ENCODE measurements at regions not wholly inside any gene's neighbourhood (a gene's known extent, or its start where the extent isn't known, plus 50 kb on each side); places are given as distances from the start of the nearest gene placed in this dataset.

GRCh38 chr13:34087791-34088190 lies 269.8 kb downstream of the RFC3 start:
- Histone ChIP-seq H3K9me3 (ENCODE audit: control insufficient read depth, insufficient read depth, low read length) (peaks cover 2% of the 10 kb centered on the region; the same call in 1 of the 2 replicates), H2AFZ (replicated peaks; ENCODE audit: low read length, poor library complexity) (no peak overlapping the region), H2BK20ac (ENCODE audit: low read depth, low read length) (no peak overlapping the region), H3K4me3 (ENCODE audit: insufficient read depth, low read depth, low read length) (no peak overlapping the region), H2AK5ac (ENCODE audit: low read depth, low read length) (no peak overlapping the region), H3K23ac (ENCODE audit: low read depth, low read length) (no peak overlapping the region), H4K91ac (ENCODE audit: insufficient read depth, low read depth, low read length) (no peak overlapping the region), H3K79me1 (ENCODE audit: low read depth in 1 of 2, low read length in 2 of 2) (no peaks in the 10 kb centered on the region), H3K9ac (ENCODE audit: low read depth, low read length) (no peak overlapping the region), H3K18ac (ENCODE audit: low read depth, low read length) (no peak overlapping the region), H3K14ac (replicated peaks; ENCODE audit: low read depth, low read length) (no peak overlapping the region), H3K4ac (ENCODE audit: low read depth, low read length) (no peak overlapping the region), H2BK5ac (ENCODE audit: low read depth, low read length, poor library complexity, severe bottlenecking) (no peak overlapping the region), H2BK120ac (ENCODE audit: low read depth, low read length) (no peak overlapping the region), H4K20me1 (ENCODE audit: insufficient read depth, low read length) (no peaks in the 10 kb centered on the region), H3K36me3 (ENCODE audit: control insufficient read depth, insufficient read depth, low read length) (no peaks in the 10 kb centered on the region), H2AK9ac (replicated peaks; ENCODE audit: low read depth, low read length, poor library complexity) (no peak overlapping the region), H3K4me1 (ENCODE audit: control insufficient read depth, insufficient read depth, low read length) (no peaks in the 10 kb centered on the region), H4K8ac (ENCODE audit: low read depth in 2 of 2, low read length in 2 of 2) (no peak overlapping the region), H2BK15ac (ENCODE audit: low read depth, low read length) (no peak overlapping the region), H4K5ac (ENCODE audit: low read depth, low read length) (no peak overlapping the region), H3K27ac (ENCODE audit: insufficient read depth, low read length) (no peak overlapping the region), H3K56ac (ENCODE audit: extremely low read depth, insufficient read depth, low read length) (no peak overlapping the region), H3K27me3 (ENCODE audit: control insufficient read depth, insufficient read depth, low read length) (no peaks in the 10 kb centered on the region), H3K4me2 (ENCODE audit: low read depth, low read length) (no peak overlapping the region), H3K9me1 (ENCODE audit: insufficient read depth, low read length) (no peaks in the 10 kb centered on the region)
- intact Hi-C loops (cut with micrococcal nuclease): no loop called here
- dilution Hi-C loops (cut with HindIII; ENCODE audit: low sequenced_read_pairs, unreplicated experiment): no loop called here
- TF ChIP-seq, protein P1, sequence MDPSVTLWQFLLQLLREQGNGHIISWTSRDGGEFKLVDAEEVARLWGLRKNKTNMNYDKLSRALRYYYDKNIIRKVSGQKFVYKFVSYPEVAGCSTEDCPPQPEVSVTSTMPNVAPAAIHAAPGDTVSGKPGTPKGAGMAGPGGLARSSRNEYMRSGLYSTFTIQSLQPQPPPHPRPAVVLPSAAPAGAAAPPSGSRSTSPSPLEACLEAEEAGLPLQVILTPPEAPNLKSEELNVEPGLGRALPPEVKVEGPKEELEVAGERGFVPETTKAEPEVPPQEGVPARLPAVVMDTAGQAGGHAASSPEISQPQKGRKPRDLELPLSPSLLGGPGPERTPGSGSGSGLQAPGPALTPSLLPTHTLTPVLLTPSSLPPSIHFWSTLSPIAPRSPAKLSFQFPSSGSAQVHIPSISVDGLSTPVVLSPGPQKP (IDR thresholded peaks at IDR 0.05; ENCODE audit: borderline replicate concordance, low read depth, low read length): no peak
- TF ChIP-seq CHD1 (IDR thresholded peaks at IDR 0.05; ENCODE audit: low read depth, low read length): no peak
- TF ChIP-seq CEBPB (IDR thresholded peaks at IDR 0.05; ENCODE audit: low read depth, low read length): no peak
- TF ChIP-seq RCOR1 (IDR thresholded peaks at IDR 0.05; ENCODE audit: insufficient replicate concordance, low read length): no peak
- no peak for TF ChIP-seq MAZ (IDR thresholded peaks at IDR 0.05; ENCODE audit: borderline replicate concordance, low read depth, low read length)
- TF ChIP-seq RFX5 (IDR thresholded peaks at IDR 0.05; ENCODE audit: low read depth, low read length): no peak
- no peak for DNase-seq
- no CpG with 5 or more reads among the region's 4 CpGs for WGBS, 2 experiments (ENCODE audit: extremely low coverage in 2 of 2, insufficient read length in 1 of 2)
- ATAC-seq (ENCODE audit: low read depth): no peak
- BruUV-seq (replicated peaks): no TSS peak
- POLR2A ChIA-PET (ENCODE audit: unreplicated experiment): no interaction called here
- CTCF ChIA-PET: no interaction called here
- in situ Hi-C loops (cut with MboI; ENCODE audit: low sequenced_read_pairs): loop anchor here (10.0 kb wide), 1 partner anchor 63 kb away; no protein-coding TSS in a partner anchor

All from IMR-90 (cell line).